NCI-H146 (cell line): ENCODE measurements at regions not wholly inside any gene's neighbourhood (a gene's known extent, or its start where the extent isn't known, plus 50 kb on each side); places are given as distances from the start of the nearest gene placed in this dataset.
A peak's percentile ranks its signal among the peaks of the same experiment; 100 is the strongest.

Experiments
- DNase-seq: peaks from one replicate; lab custom pipeline; 2025; lab: John Stamatoyannopoulos, UW

DNA sequence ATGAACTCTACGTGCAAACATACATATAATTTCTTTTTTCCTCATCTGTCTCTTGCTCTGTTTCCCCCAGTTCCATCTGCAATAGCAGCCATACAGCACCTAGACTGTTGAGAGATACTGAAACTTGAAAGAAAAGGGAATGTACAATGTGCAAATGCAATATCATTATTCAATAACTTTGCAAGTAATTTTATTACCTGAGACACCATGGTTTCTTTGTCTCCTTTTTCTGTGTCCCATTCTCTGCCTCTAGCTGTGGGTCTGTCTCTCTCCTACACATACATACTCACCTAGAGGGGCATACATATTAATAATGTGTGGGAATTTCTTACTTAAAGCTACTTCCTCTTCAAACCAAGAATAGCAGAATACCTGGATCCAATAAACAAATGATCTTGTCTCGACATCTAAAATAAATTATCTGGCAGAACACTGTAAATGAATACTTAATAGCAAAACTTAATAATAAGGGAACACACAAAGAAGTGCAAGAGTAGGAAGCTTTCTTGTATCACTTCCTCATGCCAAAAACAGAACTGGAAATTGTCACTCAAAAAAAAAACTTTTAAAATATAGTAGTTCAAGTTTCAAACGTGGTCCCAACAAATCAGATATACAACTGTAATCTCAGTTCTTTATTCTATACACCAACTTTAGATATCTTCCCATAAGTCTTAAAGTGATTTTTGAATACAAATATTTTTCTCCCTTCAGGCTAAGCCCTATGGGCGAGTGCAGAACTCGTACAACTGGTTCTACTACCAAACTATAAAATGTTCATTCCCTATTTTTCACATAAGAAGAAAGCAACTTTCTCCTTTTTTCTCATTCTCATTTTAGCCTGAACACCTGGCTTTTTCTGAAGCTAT, 194.6 kb downstream of the NRIP1 start:
- no peak for DNase-seq

DNA sequence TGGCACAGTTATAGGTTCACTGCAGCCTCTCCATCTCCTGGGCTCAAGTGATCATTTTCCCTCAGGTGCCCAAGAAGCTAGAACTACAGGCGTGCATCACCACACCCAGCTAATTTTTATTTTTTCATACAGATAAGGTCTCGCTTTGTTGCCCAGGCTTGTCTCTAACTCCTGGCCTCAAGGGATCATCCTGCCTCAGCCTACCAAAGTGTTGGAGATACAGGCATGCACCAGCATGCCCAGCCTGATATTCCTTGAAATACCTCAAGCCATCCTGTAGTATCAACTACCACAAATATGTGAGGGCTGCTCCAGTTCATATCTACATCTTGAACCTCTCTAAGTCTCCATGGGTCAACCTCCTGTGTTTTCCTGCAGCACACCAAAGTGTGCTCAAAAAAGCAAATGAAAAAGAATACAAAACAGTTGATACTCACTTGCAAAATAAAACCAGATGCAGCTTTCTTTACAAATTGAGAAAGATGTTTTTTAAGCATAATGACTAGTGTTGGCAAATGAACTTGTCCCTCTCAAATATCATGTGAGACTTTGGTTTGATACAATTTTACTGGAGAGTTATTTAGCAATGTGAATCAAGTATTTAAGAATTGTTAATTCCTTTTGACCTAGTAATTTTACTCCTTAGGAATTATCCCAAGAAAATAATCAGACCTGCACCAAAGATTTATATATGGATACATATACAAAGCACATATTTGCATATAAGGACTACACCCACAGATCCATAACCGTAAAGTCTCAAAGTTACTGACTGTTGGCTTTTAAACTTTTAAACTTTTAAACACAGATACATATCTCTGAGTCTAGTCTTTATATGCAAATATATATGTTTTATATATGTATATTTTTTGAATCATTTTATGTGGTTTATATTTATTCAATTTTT, 197.7 kb downstream of the NRIP1 start:
- no peak for DNase-seq

DNA sequence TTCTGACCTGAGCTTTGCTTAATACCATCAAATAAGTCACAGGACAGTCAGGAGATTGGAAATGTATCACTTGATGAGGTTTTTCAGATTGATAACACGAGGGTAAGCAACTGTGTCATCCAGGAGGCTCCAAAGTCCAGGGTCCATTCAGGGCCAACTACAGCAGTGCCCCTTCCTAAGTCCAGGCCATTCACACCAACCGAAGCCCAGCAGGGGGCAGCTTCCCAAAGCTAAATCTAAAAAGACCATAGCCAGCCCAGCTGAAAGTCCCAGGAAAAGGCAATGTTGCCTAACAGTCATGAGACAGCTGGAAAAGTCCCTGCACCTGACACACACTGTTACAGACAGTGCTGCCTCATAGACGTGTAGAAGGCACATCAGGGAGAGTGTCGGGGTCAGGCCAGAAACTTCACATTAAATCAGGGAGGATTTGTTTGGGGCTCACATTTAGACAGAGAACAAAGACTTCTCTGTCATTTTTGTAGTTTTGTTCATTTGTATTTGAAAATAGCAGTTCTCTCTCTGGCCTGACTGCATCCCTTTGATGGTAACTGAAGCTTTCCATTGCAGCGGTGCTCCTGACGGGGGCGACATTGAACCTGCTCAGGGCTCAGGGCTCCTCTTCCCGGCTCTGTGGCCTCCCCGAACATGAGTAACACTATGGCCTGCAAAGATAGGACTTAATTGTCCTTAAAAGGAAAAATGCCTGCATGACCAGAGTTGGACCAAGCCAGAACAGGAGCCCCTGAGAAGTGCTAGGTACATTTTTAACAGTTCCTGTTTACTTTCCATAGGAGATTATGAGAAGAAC, 200.4 kb downstream of the NRIP1 start:
- DNase-seq = peak; percentile 48

DNA sequence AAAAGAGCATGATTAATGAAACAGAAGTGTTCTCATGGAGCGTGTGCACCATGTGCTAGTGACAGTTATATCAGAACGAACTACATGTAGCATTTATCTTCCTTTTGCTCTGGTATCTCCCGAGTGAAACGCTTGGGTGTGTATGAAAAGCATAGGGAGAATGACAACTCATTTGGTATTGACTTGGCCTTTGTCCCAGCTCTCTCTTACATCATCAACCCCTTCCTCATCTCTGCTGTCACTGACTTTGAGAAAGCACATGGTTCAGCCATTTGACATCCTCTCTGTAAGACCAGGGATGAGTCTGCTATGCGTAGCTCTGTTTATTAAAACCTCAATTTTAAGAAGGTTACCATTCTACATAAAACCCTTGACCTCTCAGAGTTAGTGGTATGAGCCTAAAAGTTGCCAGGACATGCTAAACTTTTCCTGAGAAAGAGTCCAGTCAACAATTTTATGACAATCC, 201.0 kb downstream of the NRIP1 start:
- DNase-seq = no peak

DNA sequence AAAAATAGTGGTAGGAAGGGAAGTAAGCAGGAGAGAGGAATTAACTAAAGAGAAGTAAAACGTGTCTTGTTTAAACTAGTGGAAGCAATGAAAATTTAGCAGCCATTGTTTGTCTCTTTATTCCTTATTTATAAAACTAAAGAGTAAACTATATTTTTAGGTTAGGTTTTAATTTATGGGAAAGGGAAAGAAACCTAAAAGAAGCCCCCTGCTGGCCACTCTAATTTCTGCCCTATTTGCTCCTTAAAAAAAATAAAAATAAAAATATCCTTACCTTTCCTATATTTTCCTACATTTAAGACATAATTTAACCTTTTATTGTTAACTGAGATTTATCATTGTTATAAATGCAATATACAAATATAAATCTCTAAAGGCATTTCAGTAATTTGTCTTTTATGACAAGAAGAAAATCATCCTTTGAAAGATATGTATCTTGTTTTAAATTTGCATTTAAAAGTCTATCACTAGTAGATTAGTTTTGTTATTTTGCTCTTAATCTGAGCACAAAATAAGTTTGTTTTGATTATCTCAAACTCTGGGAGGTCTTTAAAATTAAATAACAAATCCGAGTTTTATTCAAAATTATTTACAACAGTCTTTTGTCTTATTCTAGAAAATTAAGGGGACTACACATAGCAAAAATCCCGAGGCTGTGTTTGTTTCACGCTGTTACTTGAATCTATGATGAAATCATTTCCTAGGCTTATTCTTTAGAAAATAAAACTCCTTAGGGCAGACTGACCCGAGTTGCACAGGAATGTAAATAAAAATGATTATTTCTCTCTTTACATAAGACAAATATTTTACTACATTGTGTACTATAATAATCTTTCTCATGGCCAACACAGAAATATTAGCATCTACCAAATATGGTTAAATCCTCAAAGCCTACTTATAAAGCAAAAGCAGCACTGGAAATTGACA, 201.7 kb downstream of the NRIP1 start:
- no peak for DNase-seq

DNA sequence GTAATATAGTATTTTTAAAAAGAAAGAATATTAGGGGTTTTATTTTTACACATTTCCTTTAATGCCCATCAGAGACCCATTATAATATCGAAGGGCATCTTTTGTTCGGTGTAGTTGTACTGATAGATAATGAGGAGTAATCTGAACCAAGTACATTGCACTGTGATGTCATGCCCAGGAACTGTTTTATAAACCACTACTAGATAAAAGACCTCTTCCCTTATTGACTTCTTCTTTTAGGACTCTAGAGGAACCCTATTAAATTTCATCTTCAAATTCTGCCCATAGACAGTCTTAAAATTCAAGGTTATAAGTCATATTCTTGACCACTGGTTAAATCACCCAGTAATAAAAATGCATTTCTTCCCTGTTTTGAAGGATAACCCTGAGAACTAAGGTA, 206.5 kb downstream of the NRIP1 start:
- DNase-seq = no peak

DNA sequence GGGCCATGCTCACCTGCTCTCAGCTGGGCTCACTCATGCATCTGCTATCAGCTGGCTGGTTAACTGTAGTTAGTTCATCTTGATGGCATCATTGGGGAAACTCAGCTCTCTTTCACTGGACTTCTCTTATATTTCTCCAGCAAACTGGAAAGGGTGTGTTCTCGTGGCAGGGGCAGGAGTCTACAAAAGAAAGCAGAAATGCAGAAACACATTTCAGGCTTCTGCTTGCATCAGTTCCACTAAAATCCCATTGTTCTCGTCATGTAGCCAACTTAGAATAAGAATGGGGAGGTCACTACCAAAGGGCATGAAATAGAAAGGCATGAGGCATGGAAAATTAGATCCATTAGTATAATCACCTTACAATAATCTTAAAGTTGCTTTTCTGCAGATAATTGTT, 207.3 kb downstream of the NRIP1 start:
- no peak for DNase-seq

DNA sequence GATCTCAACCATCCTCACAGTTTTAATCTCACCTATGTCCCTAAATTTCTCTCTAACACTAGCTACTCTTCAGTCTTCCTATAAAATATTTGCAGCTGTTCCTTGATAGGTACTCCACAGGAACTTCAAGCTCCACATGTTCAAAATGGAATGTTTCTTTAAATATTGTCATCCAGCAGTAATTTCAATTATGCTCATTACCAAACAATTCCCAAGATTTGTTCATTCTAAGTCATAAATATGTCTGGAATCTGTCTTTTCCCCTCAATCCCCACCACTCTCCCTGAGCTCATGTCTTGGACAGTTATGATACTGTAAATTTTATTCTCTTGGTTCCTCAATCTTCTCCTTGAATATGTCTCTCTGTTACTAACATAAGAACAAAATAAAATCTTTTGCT, 214.4 kb downstream of the NRIP1 start:
- DNase-seq = no peak

DNA sequence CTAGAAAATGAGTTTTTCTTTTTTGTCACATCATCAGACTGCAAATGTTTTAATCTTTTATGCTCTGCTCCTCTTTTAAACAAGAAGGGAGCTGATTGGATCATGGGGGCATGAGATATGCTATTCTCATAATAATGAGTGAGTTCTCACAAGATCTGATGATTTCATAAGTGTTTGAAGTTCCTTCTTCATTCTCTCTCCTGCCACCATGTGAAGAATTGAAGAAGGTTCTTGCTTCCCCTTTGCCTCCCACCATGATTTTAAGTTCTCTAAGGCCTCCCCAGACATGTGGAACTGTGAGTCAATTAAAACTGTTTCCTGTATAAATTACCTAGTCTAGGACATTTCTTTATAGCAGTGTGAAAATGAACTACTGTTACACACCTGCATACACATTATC, 218.2 kb downstream of the NRIP1 start:
- DNase-seq = no peak

DNA sequence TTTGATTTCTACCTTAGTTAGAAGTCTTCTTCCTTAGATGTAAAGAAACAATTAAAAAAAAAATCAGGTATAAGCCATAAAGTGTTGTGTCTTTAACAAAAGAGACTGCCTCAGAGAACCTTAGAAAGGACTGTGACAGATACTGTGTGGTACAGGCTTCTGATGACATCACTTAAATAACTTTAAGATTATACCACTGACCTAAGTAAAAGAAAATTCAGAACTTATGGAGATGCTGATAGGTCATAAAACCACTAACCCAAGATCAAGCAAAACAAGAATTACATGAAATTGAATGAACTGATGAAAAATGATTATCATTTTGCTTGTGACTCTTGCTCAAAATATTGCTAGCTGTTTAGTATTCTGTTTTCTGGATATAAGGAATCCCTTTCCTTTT, 220.8 kb downstream of the NRIP1 start:
- no peak for DNase-seq

DNA sequence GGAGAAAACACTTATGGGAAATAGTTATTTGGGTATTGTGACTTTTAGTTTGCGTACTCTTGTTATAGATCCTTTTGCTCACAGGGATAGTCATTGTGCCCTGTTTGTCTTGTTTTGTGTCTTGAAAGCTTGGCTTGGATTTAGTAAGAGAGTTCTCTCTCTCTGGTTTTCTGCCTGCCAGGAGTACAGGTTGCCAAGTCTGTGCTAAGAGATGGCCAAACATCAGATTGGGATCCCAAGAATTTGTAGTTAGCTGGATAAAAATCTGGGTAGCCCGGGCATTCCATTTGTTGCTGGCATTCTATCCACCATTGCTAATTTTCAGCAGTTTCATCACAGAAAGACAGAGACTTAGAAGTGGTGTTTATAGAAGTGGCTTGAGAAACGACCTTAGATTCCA, 222.2 kb downstream of the NRIP1 start:
- no peak for DNase-seq

DNA sequence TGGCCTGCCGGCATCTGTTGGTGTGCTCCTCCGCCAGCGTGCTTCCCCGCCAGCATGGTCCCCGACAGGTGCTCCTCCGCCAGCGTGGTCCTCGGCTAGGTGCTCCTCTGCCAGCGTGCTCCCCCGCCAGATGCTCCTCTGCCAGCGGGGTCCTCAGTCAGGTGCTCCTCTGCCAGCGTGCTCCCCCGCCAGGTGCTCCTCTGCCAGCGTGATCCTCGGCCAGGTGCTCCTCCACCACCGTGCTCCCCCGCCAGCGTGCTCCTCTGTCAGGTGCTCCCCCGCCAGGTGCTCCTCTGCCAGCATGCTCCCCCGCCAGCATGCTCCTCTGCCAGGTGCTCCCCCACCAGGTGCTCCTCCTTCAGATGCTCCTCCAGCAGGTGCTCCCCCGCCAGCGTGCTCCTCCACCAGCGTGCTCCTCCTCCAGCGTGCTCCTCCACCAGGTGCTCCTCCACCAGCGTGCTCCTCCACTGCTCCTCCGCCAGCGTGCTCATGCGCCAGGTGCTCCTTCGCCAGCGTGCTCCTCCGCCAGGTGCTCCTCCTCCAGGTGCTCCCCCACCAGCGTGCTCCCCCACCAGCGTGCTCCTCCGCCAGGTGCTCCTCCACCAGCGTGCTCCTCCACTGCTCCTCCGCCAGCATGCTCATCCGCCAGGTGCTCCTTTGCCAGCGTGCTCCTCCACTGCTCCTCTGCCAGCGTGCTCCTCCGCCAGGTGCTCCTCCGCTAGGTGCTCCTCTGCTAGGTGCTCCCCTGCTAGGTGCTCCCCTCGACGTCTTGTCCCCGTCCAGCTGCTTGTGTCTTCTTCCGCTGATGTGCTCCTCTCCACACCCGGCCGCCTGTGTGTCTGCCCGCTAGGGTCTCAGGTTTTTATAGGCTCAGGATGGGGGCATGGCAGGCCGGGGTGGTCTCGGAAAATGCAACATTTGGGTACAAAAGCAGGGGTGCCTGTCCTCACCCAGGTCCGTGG, 223.0 kb downstream of the NRIP1 start:
- no peak for DNase-seq

DNA sequence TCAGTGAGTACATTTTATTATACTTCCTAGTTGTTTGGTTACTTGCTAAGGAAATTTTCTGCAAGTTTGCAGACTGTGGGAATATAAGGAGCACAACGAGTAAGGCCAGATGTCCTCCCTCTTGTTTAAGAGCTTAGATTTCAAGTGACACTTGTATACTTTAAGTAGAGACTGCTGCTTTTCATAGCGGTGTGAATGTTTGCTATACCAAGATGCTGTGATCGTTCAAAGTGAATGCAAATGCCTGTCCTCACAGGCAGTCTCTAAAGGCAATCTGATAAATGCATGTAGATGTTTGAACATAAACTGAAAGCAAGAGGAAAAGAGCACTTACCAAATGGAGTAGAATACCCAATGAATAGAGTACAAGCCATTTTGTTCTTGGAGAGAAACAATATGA, 226.4 kb downstream of the NRIP1 start:
- DNase-seq = no peak

DNA sequence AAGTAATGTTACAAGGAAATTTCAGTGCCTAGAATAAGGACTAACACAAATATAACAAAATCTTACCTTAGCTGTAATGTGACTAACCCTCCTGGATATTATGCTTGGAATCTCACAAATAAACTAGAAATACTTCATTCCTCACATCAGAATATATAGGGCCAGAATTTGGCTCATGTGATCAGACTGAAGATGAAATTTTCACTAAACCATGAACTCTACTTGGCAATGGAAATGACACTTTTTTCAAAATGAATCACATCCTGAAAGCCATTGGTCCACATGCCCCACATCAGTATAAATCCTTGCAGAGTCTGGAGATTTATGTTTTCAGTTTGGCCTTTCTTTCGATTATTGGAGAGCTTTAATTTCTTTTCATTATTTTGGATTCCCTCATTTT, 227.8 kb downstream of the NRIP1 start:
- no peak for DNase-seq

DNA sequence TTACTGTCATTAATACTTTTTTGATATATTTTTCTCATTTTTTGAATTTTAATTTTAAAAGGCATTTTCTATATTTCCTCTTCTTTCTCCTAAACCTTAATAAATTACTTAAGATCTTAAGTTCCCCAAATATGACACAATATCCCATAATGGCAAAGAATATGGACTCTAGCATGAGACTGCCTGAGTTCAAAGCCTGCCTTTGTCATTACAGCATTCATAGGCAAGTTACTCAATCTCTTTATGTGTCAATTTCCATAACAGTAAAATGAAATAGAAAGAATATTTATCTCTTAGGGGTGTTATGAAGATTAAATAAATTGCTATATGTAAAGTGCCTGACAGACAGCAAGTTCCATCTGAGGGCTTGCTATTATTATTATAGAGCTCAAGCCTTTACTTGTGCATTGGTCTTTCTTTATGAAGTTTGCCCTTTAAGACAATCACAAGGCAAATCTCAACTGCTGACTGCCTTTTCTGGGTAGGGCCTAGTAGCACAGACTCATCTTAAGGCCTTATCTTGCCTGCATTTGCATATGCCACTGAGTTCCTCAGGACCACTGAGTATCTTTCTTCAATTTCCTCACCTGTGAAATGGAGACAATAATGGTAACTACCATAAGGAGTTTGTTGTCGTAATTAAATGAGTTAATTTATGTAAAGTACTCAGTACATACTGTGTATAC, 231.0 kb downstream of the NRIP1 start:
- DNase-seq = no peak

DNA sequence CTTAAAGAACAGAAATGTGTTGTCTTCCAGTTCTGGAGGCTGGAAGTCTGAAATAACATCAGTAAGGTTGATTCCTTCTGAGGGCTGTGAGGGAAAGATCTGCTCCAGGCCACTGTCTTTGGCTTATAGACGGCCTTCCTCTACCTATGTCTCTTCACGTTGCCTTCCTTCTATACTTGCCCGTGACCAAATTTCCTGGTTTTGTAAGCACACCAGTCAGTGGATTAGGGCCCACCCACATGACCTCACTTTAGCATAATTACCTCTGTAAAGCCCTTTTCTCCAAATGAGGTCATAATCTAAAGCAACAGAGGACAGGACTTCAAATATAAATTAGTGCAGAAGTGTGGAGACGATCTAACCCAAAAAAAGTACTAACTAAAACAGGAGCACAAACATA, 231.6 kb downstream of the NRIP1 start:
- DNase-seq = no peak

DNA sequence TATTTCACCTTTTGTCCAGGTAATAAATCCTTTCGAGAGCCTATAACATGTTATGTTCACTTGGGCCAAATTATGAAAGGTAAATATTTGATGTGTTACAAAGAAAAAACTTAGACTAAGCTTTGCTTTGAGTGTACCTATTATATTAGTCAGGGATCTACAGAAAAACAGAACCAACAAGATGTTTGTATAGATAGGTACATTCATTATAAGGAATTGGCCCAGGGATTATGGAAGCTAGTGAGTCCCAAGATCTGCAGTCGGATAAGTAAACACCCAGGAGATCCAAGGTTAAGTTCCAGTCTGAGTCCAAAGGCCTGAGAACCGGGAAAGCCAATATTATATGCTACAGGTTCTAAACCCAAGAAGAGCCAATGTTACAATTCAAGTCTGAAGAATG, 234.5 kb downstream of the NRIP1 start:
- DNase-seq = no peak

DNA sequence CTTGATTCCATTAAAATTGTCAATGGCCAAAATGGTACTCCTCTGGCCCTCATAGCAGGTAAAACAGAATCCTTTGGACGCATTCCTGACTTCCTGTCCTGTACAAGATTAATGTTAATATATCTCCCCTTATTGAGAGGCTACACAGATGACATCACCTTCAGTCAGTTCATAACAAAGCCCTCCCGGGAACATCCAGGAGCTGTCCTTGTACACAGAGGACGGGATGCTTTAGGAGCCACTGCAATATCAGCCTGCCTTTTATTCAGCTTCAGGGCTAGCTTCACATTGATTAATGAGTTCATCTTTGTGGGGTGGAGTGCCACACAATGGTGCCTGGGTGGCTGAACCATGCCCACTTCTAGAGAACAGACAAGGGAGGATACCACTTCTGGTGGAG, 235.1 kb downstream of the NRIP1 start:
- no peak for DNase-seq

DNA sequence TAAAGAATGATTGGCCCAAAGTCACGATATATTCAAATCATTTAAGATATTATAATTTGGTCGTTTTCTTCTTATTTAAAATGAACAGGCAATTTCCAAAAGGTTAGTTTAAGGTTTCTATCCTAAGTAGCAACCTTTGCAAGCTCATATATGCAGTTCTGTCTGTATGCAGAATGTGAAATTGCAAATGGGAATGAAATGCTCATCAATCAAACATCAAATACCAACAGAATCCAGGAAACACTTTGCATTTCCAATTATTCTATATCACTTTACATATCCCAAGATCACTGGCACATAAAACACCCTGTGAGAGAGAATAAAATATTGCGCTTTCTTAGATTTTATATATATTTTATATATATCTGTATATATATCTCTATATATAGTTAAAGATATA, 237.3 kb downstream of the NRIP1 start:
- DNase-seq = no peak
